OCI-LY3 (cell line): ENCODE measurements at regions not wholly inside any gene's neighbourhood (a gene's known extent, or its start where the extent isn't known, plus 50 kb on each side); places are given as distances from the start of the nearest gene placed in this dataset.
A peak's percentile ranks its signal among the peaks of the same experiment; 100 is the strongest.

Experiments
- H2AFZ ChIP-seq: fragments of 200-600, 300-600 bp; shearing (Covaris generic); 2 replicates; pipeline ENCODE4 v1.6.0; 2014; ENCODE audit warnings: antibody characterized with exemption, low read depth, low read length
- H3K27ac ChIP-seq: fragments of 200-600, 300-600 bp; sonication (generic); 2 replicates; pipeline ENCODE4 v1.5.1; 2014; ENCODE audit warnings: mild to moderate bottlenecking, low read length, moderate library complexity, mixed read lengths
- H3K27me3 ChIP-seq: fragments of 200-600, 300-600 bp; sonication (generic); 2 replicates; pipeline ENCODE4 v1.6.1; 2014; ENCODE audit warnings: low read depth, low read length, mixed read lengths
- H3K36me3 ChIP-seq: fragments of 200-600, 300-600 bp; sonication (generic); replicated peaks from 2 replicates; pipeline ENCODE3; 2014; ENCODE audit warnings: low read depth, low read length, mixed read lengths
- H3K4me1 ChIP-seq: fragments of 300-600, 200-600 bp; sonication (generic); 2 replicates; pipeline ENCODE4 v1.6.1; 2014; ENCODE audit warnings: low read length, mixed read lengths
- H3K4me2 ChIP-seq: fragments of 200-600, 300-600 bp; sonication (generic); 2 replicates; pipeline ENCODE4 v1.6.1; 2014; ENCODE audit warnings: low read length, mixed read lengths
- H3K4me3 ChIP-seq: fragments of 300-600, 200-600 bp; sonication (generic); 2 replicates; pipeline ENCODE4 v1.5.1; 2014; ENCODE audit warnings: antibody characterized with exemption, mild to moderate bottlenecking, low read length, moderate library complexity
- H3K79me2 ChIP-seq: fragments of 300-600, 200-600 bp; shearing (Covaris generic); 2 replicates; pipeline ENCODE4 v1.6.1; 2014; ENCODE audit warnings: mild to moderate bottlenecking, low read length, mixed read lengths
- H3K9ac ChIP-seq: fragments of 300-600, 200-600 bp; shearing (Covaris generic); 2 replicates; pipeline ENCODE4 v1.6.0; 2014; ENCODE audit warnings: mild to moderate bottlenecking, low read length, moderate library complexity
- H3K9me3 ChIP-seq: fragments of 200-600, 300-600 bp; shearing (Covaris generic); 2 replicates; pipeline ENCODE4 v1.6.1; 2014; ENCODE audit warnings: low read length, mixed read lengths; ENCODE audit not compliant: insufficient read depth
- H4K20me1 ChIP-seq: fragments of 200-600, 300-600 bp; sonication (generic); 2 replicates; pipeline ENCODE4 v1.6.1; 2016; ENCODE audit warnings: low read length, mixed read lengths; ENCODE audit not compliant: insufficient read depth
- EZH2phosphoT487 ChIP-seq: fragments of 200-600 bp; shearing (Covaris generic); IDR thresholded peaks from 2 replicates; pipeline ENCODE4 v1.6.1; 2018; ENCODE audit warnings: antibody characterized with exemption, mixed run types, low read depth
- TF ChIP-seq, protein P1 (sequence below): fragments of 200-600, 300-600 bp; sonication (generic); IDR thresholded peaks from 2 replicates; pipeline ENCODE4 v1.5.1; 2014; ENCODE audit warnings: antibody characterized with exemption, low read length, low read depth

DNA sequence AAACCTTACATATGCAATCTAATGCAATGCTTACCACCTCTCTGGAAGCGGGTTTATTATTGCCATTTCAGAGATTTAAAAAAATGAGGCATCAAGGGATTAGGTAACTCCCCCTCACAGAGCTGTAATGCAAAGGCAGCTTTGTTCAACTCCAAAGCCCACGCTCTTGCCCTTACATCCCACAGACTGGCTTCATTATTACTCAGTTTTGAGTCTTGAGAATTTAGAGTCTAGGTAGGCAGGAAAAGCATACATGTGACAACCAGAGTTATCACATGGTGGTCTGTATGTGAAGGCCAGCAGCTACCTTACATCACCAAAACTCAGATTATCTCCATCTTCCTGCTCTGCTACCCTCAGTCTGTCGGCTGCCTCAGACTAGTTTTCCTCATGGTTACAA is 326.9 kb downstream of the UACA start:
- H3K9ac ChIP-seq: peak overlapping the region; percentile 91
- no peaks in the 10 kb centered on the region for H4K20me1 ChIP-seq
- TF ChIP-seq, protein P1, sequence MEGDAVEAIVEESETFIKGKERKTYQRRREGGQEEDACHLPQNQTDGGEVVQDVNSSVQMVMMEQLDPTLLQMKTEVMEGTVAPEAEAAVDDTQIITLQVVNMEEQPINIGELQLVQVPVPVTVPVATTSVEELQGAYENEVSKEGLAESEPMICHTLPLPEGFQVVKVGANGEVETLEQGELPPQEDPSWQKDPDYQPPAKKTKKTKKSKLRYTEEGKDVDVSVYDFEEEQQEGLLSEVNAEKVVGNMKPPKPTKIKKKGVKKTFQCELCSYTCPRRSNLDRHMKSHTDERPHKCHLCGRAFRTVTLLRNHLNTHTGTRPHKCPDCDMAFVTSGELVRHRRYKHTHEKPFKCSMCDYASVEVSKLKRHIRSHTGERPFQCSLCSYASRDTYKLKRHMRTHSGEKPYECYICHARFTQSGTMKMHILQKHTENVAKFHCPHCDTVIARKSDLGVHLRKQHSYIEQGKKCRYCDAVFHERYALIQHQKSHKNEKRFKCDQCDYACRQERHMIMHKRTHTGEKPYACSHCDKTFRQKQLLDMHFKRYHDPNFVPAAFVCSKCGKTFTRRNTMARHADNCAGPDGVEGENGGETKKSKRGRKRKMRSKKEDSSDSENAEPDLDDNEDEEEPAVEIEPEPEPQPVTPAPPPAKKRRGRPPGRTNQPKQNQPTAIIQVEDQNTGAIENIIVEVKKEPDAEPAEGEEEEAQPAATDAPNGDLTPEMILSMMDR: no peak
- TF ChIP-seq EZH2phosphoT487: no peak
- H3K4me2 ChIP-seq: peak overlapping the region; percentile 86
- H2AFZ ChIP-seq: 0 out of 2 replicates have a peak overlapping the region, but pooled peaks have one; percentile 13
- no peaks in the 10 kb centered on the region for H3K36me3 ChIP-seq
- H3K4me3 ChIP-seq: peak overlapping the region; percentile 67
- H3K27ac ChIP-seq: peak overlapping the region; percentile 97
- no peaks in the 10 kb centered on the region for H3K27me3 ChIP-seq
- no peaks in the 10 kb centered on the region for H3K9me3 ChIP-seq
- peaks cover 66% of the 10 kb centered on the region for H3K4me1 ChIP-seq
- H3K79me2 ChIP-seq: no peaks in the 10 kb centered on the region

DNA sequence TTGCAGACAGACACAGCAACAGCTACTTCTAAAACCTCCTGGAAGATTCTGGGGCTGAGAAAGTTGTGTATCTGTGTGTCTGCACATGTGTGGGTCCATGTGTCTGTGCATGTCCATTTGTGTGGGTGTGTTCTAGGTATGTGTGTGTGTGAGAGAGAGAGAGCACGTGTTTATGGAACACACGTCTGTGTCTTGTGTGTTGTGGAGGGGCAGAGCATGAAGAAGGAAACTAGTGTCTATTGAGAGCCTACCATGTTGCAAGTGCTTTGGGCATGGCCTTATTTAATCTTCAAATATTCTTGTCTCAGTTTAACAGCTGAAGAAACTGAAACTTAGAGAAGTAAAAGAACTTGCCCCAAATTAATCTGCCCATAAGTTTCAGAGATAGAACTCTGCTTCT is 327.5 kb downstream of the UACA start:
- Histone ChIP-seq H3K79me2 (no peaks in the 10 kb centered on the region), H3K27ac (peak overlapping the region; percentile 97), H4K20me1 (no peaks in the 10 kb centered on the region), H3K36me3 (no peaks in the 10 kb centered on the region), H3K27me3 (no peaks in the 10 kb centered on the region), H3K4me3 (peak overlapping the region; percentile 67), H2AFZ (no peak overlapping the region), H3K4me1 (peaks cover 66% of the 10 kb centered on the region), H3K9ac (peak overlapping the region; percentile 91), H3K9me3 (no peaks in the 10 kb centered on the region), H3K4me2 (peak overlapping the region; percentile 86)
- no peak for TF ChIP-seq EZH2phosphoT487
- TF ChIP-seq, protein P1: no peak

DNA sequence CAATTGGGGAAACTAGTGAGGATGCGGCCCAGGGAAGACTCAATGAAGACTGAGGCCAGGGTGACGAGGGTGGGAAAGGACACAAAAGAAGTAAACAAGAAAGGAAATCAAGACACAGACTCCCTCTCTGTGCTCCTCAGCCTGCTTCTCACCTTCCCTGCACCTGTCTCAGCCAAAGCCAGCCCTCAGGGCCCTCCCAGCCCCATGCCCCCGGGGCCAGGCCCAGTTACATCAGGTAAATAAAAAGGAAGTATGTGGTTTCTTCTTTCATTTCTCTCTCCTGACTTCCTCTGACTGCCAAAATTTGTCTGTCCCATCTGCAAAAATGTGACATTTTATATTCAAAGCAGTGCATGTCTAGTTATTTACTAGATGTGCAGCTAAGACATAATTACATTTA is 328.0 kb downstream of the UACA start:
- Histone ChIP-seq H3K27me3 (no peaks in the 10 kb centered on the region), H3K4me3 (peak overlapping the region; percentile 67), H3K9ac (peak overlapping the region; percentile 91), H3K27ac (peak overlapping the region; percentile 97), H3K9me3 (no peaks in the 10 kb centered on the region), H4K20me1 (no peaks in the 10 kb centered on the region), H3K4me2 (peak overlapping the region; percentile 86), H2AFZ (no peak overlapping the region), H3K79me2 (no peaks in the 10 kb centered on the region), H3K4me1 (peaks cover 66% of the 10 kb centered on the region), H3K36me3 (no peaks in the 10 kb centered on the region)
- TF ChIP-seq, protein P1: no peak
- TF ChIP-seq EZH2phosphoT487: no peak

DNA sequence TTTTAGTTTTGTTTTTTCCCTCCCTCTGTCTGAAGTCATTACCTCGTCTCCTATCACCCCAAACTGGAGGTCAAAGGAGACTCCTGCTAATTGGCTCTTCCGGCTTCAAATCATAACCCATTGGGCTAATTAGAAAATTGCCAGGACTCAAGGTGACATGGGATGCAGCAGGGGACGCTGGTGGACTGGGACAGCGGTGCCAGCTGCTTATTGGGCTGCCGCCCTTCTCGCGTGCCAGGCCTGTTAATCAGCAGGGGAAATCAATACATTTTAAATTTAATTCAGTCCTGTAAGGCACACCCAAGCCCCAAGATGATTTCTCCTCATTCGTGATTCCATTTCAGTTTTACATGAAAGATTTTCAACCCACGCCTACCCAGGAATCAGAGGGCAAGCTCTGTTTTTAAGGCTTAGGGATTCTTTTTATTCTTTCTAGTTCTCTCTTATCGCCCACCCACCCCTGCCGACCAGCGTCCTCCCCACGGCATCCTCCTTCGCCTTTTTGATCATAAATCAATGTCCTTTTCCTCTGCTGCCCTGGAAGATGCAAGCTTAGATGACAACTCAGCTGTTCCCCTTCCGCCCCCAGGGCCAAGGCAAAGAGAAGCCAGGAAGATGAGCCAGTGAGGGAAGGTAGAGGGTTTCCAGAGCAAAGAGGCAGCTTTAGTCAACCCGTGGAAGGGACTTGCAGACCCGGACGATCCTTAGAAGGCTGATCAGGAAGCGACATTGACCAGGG is 329.6 kb downstream of the UACA start:
- Histone ChIP-seq H2AFZ (no peak overlapping the region), H3K4me3 (no peak overlapping the region), H3K27me3 (no peaks in the 10 kb centered on the region), H3K79me2 (no peaks in the 10 kb centered on the region), H3K9me3 (no peaks in the 10 kb centered on the region), H3K27ac (peak overlapping the region; percentile 97), H3K4me1 (peaks cover 66% of the 10 kb centered on the region), H3K36me3 (no peaks in the 10 kb centered on the region), H3K4me2 (peak overlapping the region; percentile 86; the same call in 1 of the 2 replicates), H4K20me1 (no peaks in the 10 kb centered on the region), H3K9ac (no peak overlapping the region; the same call in 1 of the 2 replicates)
- no peak for TF ChIP-seq EZH2phosphoT487
- TF ChIP-seq, protein P1: no peak
